Muscle of leg (tissue), 3 donors: ENCODE measurements at regions not wholly inside any gene's neighbourhood (a gene's known extent, or its start where the extent isn't known, plus 50 kb on each side); places are given as distances from the start of the nearest gene placed in this dataset.

ENCODE experiments used
- DNase-seq: peaks from one replicate; pipeline ENCODE4 v3.0.0; 2013
- H3K27ac ChIP-seq: one replicate; pipeline ENCODE4 v1.5.1; 2013; ENCODE audit warnings: mild to moderate bottlenecking, low read length, control low read depth
- H3K27me3 ChIP-seq: one replicate; pipeline ENCODE4 v1.6.1; 2013; ENCODE audit warnings: low read length; ENCODE audit not compliant: control insufficient read depth, insufficient read depth
- H3K36me3 ChIP-seq: one replicate; pipeline ENCODE4 v1.6.1; 2013; ENCODE audit warnings: low read length; ENCODE audit not compliant: control insufficient read depth, insufficient read depth
- H3K4me1 ChIP-seq: one replicate; pipeline ENCODE4 v1.6.1; 2013; ENCODE audit warnings: low read length; ENCODE audit not compliant: control insufficient read depth, insufficient read depth
- H3K4me3 ChIP-seq: one replicate; pipeline ENCODE4 v1.5.1; 2013; ENCODE audit warnings: low read length, control low read depth
- H3K9me3 ChIP-seq: replicated peaks from 2 replicates; pipeline ENCODE4 v1.6.1; 2013; ENCODE audit warnings: low read depth, low read length; ENCODE audit not compliant: control insufficient read depth
- WGBS: methylation state at CpG from one replicate; pipeline ENCODE4 v1.1.5; 2013; ENCODE audit warnings: missing lambda C conversion rate; ENCODE audit not compliant: insufficient coverage; 5-methylcytosine and 5-hydroxymethylcytosine counted together

DNA sequence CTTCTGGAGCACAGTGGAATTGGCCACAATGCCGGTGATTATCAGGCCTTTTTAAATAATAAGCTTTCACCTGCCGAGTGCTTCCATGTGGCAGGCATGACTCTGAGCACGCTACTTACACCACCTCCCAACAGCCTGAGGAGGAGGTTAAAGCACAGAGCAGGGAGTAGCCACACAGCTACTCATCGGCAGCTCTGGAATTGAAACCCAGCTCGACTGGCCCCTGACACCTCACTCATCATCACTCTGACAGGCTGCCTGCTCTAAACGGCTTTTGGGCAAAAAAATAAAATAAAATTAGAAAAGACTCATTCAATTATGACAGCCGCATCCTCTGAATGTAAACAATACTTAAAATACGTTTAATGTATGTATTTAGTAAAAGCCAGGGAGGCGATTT, 326.4 kb upstream of the NOCT start:
- H3K4me1 ChIP-seq: peaks cover 9% of the 10 kb centered on the region
- DNase-seq: no peak
- WGBS: 69% methylated on average over 2 of the region's 9 CpGs

DNA sequence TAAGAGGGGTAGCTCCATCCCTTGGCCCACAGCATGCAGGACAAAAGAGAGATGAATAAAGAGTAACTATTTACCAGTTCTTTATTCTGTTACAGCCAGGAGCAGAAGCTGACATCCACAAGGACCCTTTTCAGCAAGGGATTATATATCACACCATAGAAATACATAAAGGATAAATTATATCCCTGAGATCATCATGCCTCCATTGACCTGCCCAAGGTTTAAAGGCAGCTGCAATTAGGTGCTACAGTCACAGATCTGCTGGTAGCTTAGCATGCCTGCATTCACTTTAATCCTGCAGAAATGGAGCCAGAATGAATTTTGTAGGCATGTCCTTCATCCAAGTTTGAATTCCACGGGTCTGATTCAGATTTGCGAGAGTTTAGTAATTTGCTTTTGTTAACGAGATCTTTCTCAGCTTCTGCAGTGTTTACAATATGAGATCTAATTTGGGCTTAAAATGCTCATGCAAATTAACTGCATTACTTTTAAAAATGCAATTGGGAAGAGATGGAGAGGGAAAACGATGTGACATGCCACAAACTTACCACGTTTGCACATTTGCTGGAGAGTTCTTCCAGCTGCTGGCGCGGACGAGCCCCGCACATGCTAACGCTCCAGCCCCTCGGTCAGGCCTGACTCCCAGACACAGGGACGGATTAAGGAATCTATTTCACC, 327.0 kb upstream of the NOCT start:
- peak; percentile 51 for DNase-seq
- no peaks in the 10 kb centered on the region for H3K9me3 ChIP-seq
- H3K4me1 ChIP-seq: peaks cover 9% of the 10 kb centered on the region
- H3K4me3 ChIP-seq: no peak overlapping the region
- 50% methylated on average over 2 of the region's 12 CpGs for WGBS
- H3K36me3 ChIP-seq: no peaks in the 10 kb centered on the region
- no peak overlapping the region for H3K27ac ChIP-seq
- peaks cover 2% of the 10 kb centered on the region for H3K27me3 ChIP-seq

More for the DNA sequence above, 326.4 kb upstream of the NOCT start:
- H3K36me3 ChIP-seq: no peaks in the 10 kb centered on the region
- no peak overlapping the region for H3K4me3 ChIP-seq
- H3K27ac ChIP-seq: no peak overlapping the region
- peaks cover 2% of the 10 kb centered on the region for H3K27me3 ChIP-seq
- no peaks in the 10 kb centered on the region for H3K9me3 ChIP-seq

DNA sequence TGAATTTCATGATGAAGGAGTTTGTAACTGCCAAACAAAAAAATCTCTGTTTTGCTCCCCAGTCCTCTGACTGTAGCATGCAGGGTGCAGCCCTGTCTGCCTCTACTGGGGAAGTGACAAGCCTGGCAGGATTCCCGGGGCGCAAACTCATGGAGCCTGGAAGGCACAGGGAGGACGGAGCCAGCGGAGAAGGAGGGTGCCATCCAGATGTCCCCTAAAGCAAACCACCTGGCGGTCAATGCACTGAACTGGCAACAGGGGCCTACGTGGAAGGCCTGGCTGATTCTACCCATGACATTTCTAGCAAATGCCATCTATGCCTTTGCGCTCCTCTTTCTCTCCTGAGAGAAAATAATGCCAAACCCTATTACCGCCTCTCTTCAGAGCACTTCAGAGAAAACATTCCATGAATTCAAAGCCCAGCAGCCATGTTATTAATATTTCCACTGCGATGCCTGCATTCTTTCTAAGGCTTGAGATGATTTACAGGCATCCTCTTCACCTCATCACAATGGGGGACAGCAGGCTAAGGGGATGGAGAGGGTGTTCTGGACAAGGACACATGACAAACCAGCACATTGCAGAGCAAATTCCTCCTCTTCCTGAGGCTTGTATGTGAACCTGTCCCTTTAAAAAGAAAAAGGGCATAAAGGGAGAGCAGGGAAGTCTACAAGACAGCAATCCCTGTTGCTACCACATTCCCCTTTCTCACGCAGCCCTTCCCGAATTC, 329.3 kb upstream of the NOCT start:
- 62% methylated on average over 10 of the region's 11 CpGs for WGBS
- peak overlapping the region; percentile 36 for H3K27ac ChIP-seq

DNA sequence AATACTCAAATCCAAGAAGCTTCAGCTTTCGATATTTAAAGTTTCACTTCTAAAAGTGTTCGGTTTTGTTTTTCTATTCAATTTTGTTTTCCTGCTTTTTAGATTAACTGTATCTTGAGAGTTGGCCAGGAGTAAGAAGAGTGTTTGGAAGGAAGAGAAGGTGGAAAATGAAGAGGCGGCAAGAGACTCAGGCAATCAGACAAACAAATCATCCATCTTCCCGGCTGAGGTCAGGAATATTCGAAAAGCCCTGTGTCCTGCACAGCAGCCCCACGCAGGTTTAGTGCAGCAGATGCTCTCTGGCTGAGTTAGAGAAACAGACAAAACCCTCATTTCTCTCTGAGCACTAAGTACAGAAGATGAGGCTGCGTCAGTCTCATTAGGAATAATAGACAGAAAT, 330.3 kb upstream of the NOCT start:
- Histone ChIP-seq H3K27me3 (peaks cover 2% of the 10 kb centered on the region), H3K4me3 (no peak overlapping the region), H3K27ac (no peak overlapping the region), H3K4me1 (peaks cover 16% of the 10 kb centered on the region), H3K36me3 (no peaks in the 10 kb centered on the region), H3K9me3 (no peaks in the 10 kb centered on the region)
- no CpG with 5 or more reads among the region's 7 CpGs for WGBS
- peak; percentile 88 for DNase-seq

More for the DNA sequence above, 329.3 kb upstream of the NOCT start:
- H3K4me1 ChIP-seq: peaks cover 16% of the 10 kb centered on the region
- no peaks in the 10 kb centered on the region for H3K36me3 ChIP-seq
- H3K9me3 ChIP-seq: no peaks in the 10 kb centered on the region
- H3K27me3 ChIP-seq: peaks cover 2% of the 10 kb centered on the region
- DNase-seq: peak; percentile 75
- H3K4me3 ChIP-seq: no peak overlapping the region

DNA sequence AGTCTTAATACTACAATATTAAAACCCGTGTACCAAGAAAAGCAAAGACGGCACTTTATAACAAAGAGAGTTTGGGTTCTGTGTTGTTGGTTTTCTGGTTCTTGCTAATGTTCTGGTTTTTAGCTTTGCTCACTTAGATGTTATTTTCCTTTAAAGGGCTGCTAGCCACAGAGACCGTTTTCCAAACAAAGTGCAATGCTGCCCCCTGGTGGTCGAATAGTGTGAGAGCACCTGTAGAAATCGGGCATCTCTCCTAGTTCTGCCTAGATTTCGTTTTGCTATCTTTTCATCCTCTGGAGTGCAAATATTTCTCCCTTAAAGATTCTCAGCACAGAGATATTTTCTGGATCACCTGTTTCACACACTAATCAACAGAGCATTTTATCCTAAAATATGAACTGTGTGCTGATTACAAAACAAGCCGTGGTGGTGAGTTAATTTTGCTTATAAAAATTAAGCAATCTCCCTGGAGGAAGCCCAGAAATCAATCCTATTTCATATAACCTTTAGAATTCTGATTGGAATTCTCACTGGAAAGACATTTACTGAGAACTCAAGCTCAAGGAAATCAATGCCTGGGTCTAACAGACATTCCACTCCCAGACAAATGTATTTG, 334.5 kb upstream of the NOCT start:
- no peaks in the 10 kb centered on the region for H3K9me3 ChIP-seq
- WGBS: 0% methylated on average over 3 of the region's 7 CpGs
- H3K27me3 ChIP-seq: no peaks in the 10 kb centered on the region
- no peak overlapping the region for H3K4me3 ChIP-seq
- peaks cover 9% of the 10 kb centered on the region for H3K4me1 ChIP-seq
- peak; percentile 92 for DNase-seq
- no peak overlapping the region for H3K27ac ChIP-seq
- H3K36me3 ChIP-seq: no peaks in the 10 kb centered on the region

DNA sequence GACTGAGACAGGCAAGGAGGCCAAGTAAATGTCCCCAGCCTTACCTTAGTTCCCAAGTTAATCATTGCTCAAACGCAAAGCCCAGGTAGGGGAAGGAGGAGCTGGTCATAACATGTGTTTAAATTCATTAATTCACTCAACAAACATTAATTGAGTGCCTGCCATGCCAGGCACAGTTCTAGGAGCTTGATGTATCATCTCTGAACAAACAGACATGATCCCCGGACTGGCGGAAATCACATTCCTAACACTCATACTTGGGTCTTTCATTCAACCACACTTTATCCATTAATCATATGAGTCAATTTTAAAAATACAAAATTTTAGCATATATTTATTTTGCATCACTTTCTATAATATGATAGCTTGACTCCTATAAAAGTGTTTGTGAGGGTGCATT, 335.3 kb upstream of the NOCT start:
- DNase-seq: no peak
- Histone ChIP-seq H3K36me3 (no peaks in the 10 kb centered on the region), H3K4me1 (peaks cover 7% of the 10 kb centered on the region), H3K27me3 (no peaks in the 10 kb centered on the region), H3K9me3 (no peaks in the 10 kb centered on the region), H3K27ac (no peak overlapping the region), H3K4me3 (no peak overlapping the region)
- WGBS: 100% methylated on average over 1 of the region's 3 CpGs

DNA sequence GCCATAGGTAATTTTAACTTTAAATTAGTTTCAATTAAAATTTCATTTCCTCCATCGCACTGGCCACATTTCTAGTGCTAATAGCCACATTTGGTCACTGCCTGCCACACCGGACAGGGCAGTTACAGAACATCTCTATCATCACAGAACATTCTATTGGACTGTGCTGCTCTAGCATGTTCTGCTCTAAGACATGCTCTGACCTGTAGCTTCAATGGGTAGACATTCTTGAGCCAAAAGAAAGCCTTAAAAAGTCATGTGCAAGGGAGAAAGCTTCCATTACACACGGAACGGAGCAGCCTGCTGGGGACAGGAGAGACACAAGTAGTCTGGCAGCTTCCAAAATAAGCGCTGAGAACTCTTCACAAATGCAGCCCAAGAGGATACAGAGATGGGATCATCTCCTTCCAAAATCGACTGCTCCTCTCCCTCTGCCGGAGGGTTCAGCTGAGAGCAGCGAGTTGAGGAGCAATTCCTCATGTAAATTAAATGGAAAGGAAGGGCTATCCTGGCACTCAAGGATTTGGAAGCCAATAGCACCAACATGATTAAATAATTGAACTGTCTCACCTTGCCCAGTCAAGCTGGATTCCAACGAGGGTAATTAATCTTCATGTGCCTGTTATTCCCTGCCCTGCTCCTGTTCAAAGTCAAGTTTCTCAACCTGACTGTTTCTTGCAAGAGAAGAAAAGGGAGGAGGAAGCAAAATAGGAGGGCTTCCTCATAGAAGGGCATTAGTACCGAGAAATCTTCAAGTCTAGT, 336.4 kb upstream of the NOCT start:
- peaks cover 7% of the 10 kb centered on the region for H3K4me1 ChIP-seq
- DNase-seq: peak; percentile 82
- no peak overlapping the region for H3K27ac ChIP-seq
- no peak overlapping the region for H3K4me3 ChIP-seq
- no peaks in the 10 kb centered on the region for H3K9me3 ChIP-seq
- 100% methylated on average over 2 of the region's 10 CpGs for WGBS
- no peaks in the 10 kb centered on the region for H3K27me3 ChIP-seq
- H3K36me3 ChIP-seq: no peaks in the 10 kb centered on the region

DNA sequence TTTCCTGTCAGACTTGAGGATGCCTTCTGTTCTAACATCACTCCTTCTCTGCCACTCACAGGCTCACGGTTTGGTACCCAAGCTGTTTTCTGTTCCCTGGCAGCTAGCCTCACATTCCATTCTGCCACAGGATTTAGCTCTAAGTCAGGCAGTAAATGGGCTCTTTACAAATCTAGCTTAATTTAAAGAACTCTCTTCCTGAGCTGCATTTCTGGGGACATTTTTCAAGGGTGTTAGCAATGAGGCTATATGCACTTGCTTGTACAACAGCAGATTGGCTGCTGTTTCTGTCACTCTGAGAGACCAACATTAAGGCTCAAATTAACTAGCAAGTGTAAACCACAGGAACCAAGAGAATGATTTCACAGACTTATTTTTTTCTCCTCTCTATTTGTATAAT, 337.8 kb upstream of the NOCT start:
- H3K9me3 ChIP-seq: no peaks in the 10 kb centered on the region
- DNase-seq: no peak
- whole genome bisulfite sequencing: 54% methylated on average over 1 of the region's 1 CpG

DNA sequence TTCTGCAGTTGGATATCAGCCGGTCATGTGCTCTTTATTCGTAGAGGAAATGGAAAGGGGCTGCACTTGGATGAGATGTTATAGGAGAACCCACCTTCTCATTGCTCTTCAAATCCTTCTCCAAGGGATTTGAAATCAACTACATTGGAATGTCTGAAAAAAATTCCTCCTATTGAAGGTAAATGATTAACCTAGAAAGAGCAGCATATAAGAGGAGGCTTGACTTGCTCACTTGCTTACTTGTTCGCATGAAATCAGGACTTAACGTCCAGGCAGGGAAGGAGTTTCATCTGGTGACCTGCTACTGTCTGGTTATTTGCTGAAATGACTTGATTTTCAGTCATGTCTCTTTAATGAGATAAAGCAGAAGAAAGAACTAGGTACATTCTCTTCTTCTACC, 338.4 kb upstream of the NOCT start:
- H3K4me1 ChIP-seq: peaks cover 9% of the 10 kb centered on the region
- H3K9me3 ChIP-seq: no peaks in the 10 kb centered on the region
- WGBS: 86% methylated on average over 2 of the region's 4 CpGs
- no peaks in the 10 kb centered on the region for H3K36me3 ChIP-seq
- H3K4me3 ChIP-seq: no peak overlapping the region
- no peaks in the 10 kb centered on the region for H3K27me3 ChIP-seq
- DNase-seq: no peak
- no peak overlapping the region for H3K27ac ChIP-seq

More for the DNA sequence above, 337.8 kb upstream of the NOCT start:
- Histone ChIP-seq H3K27me3 (no peaks in the 10 kb centered on the region), H3K4me1 (peaks cover 10% of the 10 kb centered on the region), H3K4me3 (no peak overlapping the region), H3K36me3 (no peaks in the 10 kb centered on the region), H3K27ac (no peak overlapping the region)

DNA sequence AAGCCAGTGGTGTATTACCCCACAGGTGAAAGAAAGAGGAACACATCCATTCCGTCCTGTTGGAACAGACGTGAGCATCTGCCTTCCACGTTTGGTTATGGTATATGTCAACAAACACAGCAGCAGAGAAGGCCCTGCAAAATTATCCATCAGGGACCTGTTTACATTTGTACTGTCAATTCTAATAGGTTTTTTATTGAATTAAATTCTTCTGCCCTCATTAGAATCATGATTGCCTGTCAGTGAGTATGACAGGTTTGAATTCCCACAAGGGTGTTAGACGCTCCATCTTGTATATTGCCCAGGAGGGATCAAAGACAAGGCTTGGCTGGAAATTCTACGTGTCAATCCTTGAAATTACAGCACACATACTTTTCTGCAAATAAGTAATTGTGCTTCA, 339.9 kb upstream of the NOCT start:
- H3K27me3 ChIP-seq: no peaks in the 10 kb centered on the region
- H3K4me3 ChIP-seq: no peak overlapping the region
- H3K9me3 ChIP-seq: no peaks in the 10 kb centered on the region
- no peak overlapping the region for H3K27ac ChIP-seq
- no peak for DNase-seq
- no peaks in the 10 kb centered on the region for H3K36me3 ChIP-seq
- 66% methylated on average over 3 of the region's 5 CpGs for WGBS
- peaks cover 6% of the 10 kb centered on the region for H3K4me1 ChIP-seq
